GM21423 (cell line): ENCODE measurements at regions not wholly inside any gene's neighbourhood (a gene's known extent, or its start where the extent isn't known, plus 50 kb on each side); places are given as distances from the start of the nearest gene placed in this dataset.

ENCODE experiments used
- ATAC-seq: cut with Tn5 transposase; IDR thresholded peaks from one replicate; pipeline ENCODE4 v1.9.1; 2021; ENCODE audit warnings: mild to moderate bottlenecking, moderate library complexity; ENCODE audit not compliant: unreplicated experiment

DNA sequence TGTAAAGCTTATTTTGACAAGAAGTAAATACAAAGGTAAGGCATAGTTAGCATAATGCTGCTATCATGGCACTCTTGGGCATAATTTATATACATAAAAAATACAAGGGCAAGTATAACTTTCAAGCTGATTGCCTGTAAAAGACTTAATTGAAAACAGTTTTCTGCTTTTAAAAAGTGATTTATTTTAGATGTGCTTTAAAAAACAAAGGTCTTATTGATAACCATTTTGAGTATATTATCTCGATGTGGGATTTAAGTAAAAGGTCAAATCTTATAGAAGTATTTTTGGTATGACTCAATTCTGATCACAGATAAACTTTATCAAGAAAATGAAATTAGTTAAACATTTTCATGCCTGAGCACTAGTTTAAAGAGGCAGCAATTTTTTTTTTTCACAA is 175.8 kb downstream of the KCNRG start:
- ATAC-seq, result no peak

DNA sequence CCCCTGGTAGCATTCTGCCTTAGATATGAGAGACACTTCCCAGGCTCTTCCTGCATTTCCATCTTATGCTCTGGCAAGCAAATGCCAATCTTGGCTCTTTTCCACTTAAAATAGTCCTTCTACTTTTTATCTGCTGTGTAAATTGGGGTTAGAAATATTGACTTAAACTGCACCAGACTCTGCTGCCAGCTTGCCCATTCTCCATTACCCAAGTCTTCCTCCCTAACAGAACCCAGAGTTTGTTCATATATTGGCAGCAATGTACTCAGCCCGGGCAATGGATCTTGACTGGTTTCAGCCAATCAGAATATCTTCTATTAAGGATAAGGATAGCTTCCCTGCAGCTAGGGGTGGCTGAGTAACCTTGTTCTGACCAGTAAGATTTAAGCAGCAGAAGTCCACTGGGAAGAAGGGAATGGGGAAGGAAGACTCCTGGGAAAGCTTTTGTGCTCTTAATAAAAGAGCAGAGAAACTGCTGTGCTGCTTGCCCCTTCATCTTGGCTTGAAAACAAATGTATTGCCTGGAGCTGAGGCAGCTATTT is 177.1 kb downstream of the KCNRG start:
- no peak for ATAC-seq

DNA sequence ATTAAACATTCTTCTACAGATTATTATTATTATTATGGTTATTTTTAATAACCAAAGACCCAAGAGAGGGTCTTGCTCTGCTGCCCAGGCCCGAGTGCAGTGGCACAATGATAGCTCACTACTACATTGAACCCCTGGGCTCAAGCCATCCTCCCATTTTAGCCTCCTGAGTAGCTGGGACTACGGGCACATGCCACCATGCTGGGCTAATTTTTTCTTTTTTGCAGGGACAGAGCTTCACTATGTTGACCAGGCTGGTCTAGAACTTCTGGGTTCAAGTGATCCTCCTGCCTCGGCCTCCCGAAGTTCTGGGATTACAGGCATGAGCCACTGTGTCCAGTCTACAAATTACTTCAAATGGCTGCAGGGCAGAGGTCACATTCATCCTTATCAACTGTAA is 179.8 kb downstream of the KCNRG start:
- ATAC-seq, result no peak

DNA sequence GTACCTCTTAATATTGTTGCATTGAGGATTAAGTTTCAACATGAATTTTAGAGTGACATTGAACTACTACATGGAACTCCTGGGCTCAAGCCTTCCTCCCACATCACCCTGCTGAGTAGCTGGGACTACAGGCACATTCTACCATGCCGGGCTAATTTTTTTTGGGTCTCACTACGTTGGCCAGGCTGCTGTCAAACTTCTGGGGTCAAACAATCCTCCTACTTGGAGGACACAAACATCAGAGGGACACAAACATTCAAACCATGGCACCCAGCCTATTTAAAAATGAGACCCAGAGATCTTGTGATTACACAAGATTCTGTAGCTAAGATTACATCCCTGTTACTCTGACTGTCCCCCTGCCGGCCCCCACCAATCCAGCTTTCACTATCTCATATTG is 180.9 kb downstream of the KCNRG start:
- ATAC-seq, result no peak

DNA sequence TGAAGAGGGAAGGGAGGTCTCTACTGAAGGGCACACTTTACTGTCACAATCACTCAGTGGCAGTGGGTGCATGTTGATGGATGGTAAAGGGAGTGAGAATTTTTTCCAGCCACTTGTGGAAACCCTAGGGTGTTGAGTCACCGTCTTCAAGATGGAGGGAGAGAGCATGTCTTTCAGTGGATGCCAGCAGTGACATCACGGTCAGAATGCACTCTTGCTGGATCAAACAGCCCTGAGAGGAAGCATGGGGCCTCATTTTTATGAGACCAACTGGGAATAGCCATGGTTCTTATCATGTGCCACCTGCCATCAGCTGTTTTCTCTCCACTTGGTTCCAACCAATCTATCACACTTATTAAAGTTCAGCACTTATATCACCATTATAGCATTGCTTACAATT is 182.5 kb downstream of the KCNRG start:
- no peak for ATAC-seq

DNA sequence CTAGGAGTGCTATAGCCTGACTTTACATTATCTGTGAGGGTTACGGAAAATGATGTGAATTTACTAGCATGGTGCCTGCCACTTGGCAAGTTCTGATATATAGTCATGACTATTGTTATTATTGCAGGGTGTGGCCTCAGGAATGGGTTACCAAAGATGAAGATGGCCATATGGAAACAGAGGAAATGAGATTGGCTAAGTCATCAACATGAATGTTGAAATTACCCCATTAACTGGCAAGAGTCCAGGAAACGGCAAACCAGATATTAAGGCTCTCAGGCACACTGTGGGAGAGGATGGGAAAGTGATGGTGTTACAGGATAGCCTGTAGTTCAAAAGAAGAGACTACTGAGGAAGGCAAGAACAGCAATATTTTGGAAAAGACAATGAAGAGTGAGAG is 183.3 kb downstream of the KCNRG start:
- ATAC-seq, result no peak

DNA sequence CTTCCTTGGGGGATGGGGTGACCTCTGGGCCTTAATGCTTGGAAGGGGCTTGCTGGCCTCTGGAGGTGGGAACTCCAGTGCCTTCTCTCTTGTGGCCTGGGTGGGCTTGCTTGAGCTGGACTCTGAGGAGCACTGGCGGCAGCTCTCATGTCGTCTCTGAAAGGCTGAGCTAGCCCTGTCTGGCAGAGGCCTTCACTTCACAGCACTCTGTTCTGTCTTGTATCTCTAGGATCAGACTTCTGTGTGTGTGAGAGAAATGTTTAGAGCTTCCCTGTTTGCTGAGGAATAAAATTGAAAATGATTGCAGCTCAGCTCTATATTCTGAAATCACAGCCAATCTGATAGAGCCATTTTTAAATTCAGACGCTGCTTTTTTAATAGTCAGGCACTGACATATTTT is 185.3 kb downstream of the KCNRG start:
- no peak for ATAC-seq

DNA sequence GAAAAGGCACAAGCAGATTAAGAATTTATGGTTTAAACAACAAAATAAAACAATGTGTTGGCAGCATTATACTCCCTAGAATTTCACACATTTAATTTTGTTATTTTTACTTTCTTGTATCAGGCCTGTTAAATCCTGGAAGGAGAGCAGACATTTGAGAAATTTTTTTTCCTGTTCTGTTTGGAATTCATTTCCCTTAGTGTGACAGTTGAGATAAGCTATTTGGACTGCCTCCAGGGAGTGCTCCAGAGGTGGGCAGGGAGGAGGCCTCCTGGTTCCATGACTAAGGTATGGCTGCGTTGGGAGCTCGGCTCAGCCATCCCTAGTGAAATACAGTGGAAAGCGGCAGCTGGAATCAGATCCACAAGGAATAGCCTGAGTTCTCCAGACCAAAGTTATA is 185.7 kb downstream of the KCNRG start:
- no peak for ATAC-seq

DNA sequence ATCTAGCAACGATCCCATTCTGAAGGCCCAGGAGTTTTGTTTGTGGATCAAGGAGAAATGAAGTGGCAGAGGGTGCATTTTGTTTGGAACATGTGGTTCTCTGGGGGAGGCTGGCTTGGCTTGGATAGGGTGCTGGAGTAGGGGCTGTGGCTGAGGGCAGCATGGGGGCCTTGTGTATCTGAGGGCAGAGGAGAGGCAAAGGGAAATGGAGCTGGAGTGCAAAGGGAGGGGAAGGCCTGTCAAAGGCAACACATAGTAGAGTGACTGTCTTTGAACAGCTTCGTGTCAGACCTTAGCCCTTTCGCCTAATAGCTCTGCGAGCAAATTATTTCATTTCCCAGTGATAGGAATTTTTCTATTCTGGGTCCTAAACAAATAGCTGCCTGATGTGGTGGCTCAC is 187.2 kb downstream of the KCNRG start:
- ATAC-seq, result no peak

DNA sequence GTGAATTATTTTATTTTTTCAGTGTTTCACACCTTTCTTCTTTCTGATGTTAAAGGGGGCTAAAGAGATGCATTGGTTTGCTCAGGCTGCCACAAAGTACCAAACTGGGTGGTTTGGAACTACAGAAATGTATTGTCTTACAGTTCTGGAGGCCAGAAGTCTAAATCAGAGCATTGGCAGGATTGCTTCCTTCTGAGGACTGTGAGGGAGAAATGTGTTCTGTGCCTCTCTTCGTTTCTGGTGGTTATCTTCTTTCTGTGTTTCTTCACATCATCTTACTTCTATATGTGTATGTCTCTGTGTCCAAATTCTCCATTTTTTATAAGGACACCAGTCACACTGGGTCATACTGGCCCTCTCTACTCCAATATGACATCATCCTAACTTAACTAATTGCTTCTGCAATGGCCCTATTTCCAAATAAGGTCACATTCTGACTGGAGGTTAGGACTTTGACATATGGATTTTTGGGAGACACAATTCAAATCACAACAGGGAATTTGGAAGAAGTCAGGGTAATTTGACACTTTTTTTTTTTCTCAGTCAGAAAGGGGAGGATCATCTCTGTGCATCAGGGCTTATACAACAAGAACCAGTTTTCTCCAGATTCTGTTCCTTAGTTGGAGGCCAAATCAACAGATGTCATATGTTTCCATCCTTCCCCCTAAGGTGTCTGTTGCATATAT is 188.2 kb downstream of the KCNRG start:
- no peak for ATAC-seq

DNA sequence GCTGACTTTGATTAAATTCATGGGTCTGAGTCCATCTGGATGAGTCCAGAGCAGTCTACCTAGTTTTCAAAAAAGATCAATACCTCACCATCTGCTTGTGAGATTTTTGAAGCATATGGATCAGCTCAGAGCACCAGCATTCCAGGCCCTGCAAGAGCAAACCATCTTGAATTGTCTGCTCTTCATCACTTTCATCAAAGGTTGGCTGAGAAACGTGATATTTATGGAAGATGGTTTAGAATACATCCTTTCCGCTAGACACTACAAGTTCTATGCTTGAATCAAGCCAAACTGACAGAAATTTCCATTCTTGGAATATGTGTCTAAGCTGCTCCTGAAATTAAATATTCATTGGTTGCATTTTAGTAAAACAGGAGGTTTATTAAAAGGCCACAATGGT is 190.3 kb downstream of the KCNRG start:
- ATAC-seq, result no peak

DNA sequence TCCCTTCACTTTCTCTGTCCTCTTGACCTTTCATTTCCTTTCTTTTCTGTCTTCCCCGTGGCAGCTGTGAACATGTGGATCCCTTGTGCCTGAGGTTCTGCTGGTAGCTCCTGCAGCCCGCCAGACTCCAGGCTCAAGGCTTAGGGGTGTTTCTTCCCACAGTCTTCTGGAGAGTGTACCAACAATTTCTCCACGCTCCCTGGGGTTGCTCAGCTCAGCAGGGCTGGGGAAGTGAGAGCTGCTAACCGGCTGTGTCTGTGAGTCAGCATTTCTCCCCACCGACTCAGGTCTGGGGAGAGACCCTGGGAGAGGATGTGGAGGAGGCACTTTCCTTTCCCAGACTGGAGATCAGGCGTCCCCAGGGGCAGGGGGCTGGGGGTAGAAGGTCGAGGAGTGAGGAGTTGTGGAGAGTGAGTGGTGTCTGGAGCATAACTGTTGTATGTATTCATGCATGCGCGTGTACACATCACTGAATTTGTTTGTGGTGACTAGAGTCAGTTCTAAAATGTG is 193.6 kb downstream of the KCNRG start:
- no peak for ATAC-seq

DNA sequence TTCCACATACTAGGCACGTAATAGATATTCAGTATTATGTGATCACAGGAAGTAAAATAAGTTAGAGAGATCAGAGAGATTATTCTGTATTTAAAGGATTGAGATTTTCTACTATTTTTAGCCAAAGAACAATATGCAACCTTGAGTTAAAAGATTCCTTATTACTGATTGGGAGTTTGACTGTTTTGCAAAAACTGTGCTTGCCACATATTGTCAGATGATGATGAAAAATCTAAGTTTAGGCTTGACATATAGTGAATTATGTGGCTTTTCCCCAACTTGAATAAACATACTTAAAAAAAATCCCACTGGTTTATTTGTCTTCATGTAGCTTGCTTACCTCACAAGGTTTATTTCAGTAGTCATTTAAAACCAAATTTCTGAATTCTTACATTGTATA is 194.4 kb downstream of the KCNRG start:
- ATAC-seq, result no peak

DNA sequence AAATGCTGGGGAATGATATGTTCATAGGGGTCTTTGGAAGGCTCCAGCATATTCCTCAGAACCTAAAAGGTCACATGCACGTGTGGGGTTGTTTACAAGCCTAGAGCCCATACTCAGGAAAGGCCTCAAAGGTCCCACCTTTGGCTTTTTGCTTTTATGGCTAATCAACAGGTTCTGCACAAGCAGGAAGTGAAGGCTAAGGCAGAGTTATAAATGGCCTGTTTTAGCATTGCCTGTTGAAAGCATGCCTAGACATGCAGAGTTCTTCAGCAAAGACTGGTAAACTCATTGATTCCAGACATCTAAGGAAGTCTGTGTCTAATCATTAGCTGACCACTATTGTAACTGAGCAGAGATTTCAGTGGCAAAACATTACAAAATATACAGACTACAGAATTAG is 198.3 kb downstream of the KCNRG start:
- ATAC-seq, result no peak

DNA sequence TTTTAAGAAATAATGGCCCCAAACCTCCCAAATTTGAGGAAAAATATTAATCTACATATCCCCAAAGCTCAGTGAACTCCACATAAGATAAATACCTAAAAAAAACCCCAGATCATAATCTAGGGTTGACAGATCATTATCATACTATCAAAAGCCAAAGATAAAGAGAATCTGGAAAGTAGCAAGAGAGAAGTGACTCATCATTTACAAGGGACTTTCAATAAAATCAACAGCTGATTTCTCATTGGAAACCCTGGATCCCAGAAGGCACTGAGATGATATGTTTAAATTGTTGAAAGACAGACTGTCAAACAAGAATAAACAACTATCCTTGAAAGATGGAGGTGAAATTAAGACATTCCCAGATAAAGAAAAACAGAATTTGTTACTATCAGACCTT is 199.3 kb downstream of the KCNRG start:
- no peak for ATAC-seq

DNA sequence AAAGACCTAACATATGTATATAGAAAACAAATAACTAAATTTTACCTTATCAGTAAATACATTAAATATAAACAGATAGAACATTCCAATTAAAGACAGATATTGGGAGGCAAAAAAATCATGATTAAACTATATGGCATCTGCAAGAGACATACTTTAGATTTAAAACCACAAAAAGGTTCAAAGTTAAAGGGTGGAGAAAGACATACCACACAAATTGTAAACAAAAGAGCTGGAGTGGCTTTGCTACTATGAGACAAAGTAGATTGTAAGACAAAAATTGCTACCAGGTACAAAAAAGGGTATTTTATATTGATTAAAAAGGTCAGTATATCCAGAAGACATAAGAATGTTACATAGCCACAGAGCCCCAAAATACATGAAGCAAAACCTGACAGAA is 200.2 kb downstream of the KCNRG start:
- ATAC-seq, result no peak

DNA sequence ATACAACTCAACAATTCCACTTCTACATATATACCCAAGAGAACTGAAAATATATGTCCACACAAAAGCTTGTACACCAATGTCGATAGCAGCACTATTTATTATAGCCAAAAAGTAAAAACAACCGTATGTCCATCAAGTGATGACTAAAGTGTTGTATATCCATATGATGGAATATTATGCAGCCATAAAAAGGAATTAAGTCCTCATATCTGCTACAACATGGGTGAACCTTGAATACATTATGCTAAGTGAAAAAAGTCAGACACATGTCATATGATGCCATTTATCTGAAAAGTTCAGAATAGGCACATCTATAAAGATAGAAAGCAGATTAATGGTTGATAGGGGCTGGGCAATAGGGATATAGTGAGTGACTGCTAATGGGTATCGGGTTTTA is 204.5 kb downstream of the KCNRG start:
- no peak for ATAC-seq

DNA sequence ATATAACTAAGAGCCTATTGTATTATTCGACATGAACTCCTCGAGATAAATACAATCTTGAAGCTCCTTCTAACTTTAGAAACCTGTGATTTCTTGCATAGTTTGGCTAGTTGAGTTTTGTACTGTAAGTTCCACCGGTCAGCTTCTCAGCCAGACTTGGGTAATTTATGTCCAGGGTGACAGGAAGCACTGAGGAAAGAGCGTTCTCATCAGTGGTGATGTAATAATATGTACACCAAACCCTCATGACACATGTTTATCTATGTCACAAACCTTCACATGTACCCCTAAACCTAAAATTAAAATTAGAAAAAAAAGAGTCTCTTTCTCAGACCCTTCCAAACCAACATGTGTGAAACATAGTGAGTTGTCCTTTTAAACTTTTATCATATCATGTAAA is 205.7 kb downstream of the KCNRG start:
- ATAC-seq, result no peak

DNA sequence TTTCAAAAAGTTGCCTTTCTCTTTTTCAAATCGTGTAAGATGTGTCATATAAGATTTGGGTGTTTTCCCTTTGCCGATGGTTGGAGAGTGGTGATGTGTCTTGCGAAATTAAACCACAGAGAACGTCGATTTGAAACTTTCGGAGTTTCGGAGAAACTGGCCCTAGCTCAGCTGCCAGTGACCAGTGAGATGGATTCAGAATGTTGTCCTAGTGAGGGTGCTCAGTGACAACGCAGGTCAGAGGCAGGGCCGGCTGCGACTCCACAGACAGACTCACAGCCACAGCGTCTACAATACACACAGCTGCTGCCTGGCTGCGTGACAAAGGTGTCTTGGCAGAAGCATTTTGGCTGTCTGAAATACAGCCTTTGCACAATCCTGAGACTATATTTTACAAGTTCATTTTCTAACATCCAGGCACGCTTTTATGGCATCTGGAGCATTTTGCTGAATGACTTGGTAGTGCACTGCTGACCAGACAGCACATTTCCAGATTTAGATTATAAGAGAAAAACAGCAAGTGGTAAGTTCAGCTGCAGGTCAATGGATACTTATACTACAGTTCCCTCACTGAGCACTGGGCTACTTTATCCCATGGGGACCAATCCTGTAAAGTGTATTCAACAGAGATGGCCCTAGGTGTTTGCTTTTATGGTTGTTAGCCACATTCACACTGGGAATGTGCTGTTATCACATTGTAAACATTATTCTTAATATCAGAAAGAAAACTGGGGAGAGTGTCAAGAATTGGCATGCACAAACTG is 207.5 kb downstream of the KCNRG start:
- ATAC-seq, result no peak

DNA sequence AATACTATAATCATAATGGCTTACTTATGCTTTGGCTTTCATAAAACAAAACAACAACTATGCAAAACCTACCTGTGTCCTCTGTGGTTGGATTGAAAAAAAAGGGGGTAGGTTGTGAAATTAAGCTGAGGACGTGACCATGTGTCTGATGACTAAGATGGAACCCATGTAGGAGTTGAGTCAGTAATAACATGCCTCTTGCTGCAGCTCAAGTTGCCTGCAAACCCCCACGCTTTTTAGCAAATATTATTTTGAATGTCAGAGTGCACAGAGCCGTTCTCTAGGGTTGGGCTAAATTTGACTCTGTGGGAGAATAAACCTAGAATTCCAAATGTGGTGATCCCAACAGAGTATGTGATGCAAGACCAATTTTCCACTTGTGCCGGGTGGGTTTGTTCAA is 209.3 kb downstream of the KCNRG start:
- peak; percentile 79 for ATAC-seq

DNA sequence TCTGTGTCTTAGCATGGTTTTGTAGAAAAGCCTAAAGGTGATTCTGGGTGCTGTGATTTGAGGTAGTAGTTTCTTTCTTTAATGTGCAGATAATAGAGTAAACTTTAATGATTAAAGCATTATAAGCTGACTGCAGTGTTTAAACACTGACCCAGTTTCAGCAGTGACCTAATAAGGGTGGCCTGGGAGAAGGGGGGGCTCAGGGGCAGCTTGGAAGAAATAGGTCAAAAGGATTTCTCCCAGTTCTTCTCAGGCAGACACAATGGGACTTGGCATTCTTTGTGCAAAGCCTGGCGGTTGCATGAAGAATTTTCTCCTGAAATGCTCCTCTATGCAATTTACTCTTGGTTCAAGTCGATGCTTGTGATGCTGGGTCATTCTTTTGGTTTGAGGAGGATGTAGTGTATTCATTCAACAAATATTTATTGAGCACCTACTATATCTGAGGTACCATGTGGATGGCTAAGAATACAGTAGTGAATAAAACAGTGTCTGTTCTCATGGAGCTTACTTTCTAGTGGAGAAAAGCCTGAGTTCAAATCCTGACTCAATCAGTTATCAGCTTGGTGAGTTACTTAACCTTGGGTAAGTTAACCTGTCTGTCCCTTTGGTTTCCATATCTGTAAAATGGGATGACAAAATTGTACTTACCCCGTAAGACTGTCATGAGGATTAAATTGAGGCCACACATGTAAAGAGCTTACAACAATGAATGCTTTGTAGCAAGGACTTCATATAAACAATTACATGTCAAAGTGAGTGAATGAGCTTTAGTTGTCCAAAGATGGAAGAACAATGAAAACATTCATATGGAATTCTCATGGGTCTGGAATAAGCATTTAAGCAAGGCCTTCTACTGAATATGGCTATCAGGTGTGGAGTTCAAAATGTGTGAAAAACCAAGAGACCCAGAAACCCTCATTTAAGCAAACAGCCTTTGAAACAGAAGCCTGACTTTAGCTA is 210.2 kb downstream of the KCNRG start:
- no peak for ATAC-seq
